Caco-2 (cell line): ENCODE measurements at regions not wholly inside any gene's neighbourhood (a gene's known extent, or its start where the extent isn't known, plus 50 kb on each side); places are given as distances from the start of the nearest gene placed in this dataset.

Source experiments
- BruUV-seq: library from RNA; stranded (reverse); fragments of 400-500 nt; replicated peaks from 2 replicates; lab custom pipeline; 2021; lab: Mats Ljungman, UMichigan
- CTCF ChIA-PET: fragments of 300-600 bp; sonication (Branson Sonifier 250); formaldehyde crosslinking; loops from one replicate; lab custom pipeline; 2022; ENCODE audit warnings: antibody characterized with exemption; lab: Charles Lee
- POLR2A ChIA-PET: fragments of 300-600 bp; sonication (Branson Sonifier 250); formaldehyde crosslinking; loops from one replicate; lab custom pipeline; 2022; ENCODE audit warnings: antibody characterized with exemption; lab: Charles Lee
- DNase-seq, 2 experiments: peaks; one replicate each; pipeline versions ENCODE4 v3.0.0 to v3.0.0-alpha.2; 2020 to 2022
- H3K27me3 ChIP-seq: replicated peaks from 2 replicates; pipeline ENCODE4 v1.6.0; 2011; ENCODE audit warnings: low read length; ENCODE audit not compliant: control insufficient read depth, insufficient read depth
- H3K36me3 ChIP-seq: 2 replicates; pipeline ENCODE4 v1.5.1; 2011; ENCODE audit warnings: low read length; ENCODE audit not compliant: control insufficient read depth, insufficient read depth
- H3K4me1 ChIP-seq: fragments of 250-450 bp; sonication (Bioruptor Pico); 2 replicates; pipeline ENCODE4 v1.5.1; 2020; ENCODE audit warnings: mild to moderate bottlenecking
- H3K4me3 ChIP-seq: 2 replicates; pipeline ENCODE4 v1.5.1; 2011; ENCODE audit warnings: low read depth, mild to moderate bottlenecking, control low read depth, low read length
- H3K9me3 ChIP-seq: fragments of 250-450 bp; sonication (Bioruptor Pico); 2 replicates; pipeline ENCODE4 v1.5.1; 2020; ENCODE audit warnings: mild to moderate bottlenecking, moderate library complexity
- H3K27ac Mint-ChIP-seq: one replicate; pipeline ENCODE4 v1.8.0; 2022; ENCODE audit warnings: mixed read lengths; ENCODE audit not compliant: unreplicated experiment
- H3K27me3 Mint-ChIP-seq: one replicate; pipeline ENCODE4 v1.8.0; 2022; ENCODE audit warnings: mixed read lengths; ENCODE audit not compliant: insufficient read depth, unreplicated experiment
- H3K36me3 Mint-ChIP-seq: one replicate; pipeline ENCODE4 v1.8.0; 2022; ENCODE audit warnings: mild to moderate bottlenecking, mixed read lengths; ENCODE audit not compliant: insufficient read depth, unreplicated experiment
- H3K4me1 Mint-ChIP-seq: one replicate; pipeline ENCODE4 v1.8.0; 2022; ENCODE audit warnings: low read depth, mixed read lengths; ENCODE audit not compliant: unreplicated experiment
- H3K4me3 Mint-ChIP-seq: one replicate; pipeline ENCODE4 v1.8.0; 2022; ENCODE audit warnings: mild to moderate bottlenecking, moderate library complexity, mixed read lengths; ENCODE audit not compliant: unreplicated experiment
- H3K9me3 Mint-ChIP-seq: one replicate; pipeline ENCODE4 v1.8.0; 2022; ENCODE audit warnings: mixed read lengths; ENCODE audit not compliant: unreplicated experiment
- intact Hi-C: fragments of 100-400 bp; cut with micrococcal nuclease; formaldehyde crosslinking; loops from one replicate; pipeline ENCODE4 v1.10.0; 2022; ENCODE audit not compliant: unreplicated experiment
- TF ChIP-seq, protein P1 (sequence below), 2 experiments: fragments of 200-600 bp in 1 of 2; IDR thresholded peaks; 1 replicate in 1 of 2; 2 replicates in 1 of 2; pipeline versions ENCODE4 v1.5.1 to v1.8.0; 2011 to 2022; ENCODE audit warnings: antibody characterized with exemption in 1 of 2, control low read depth in 1 of 2, inconsistent platforms in 1 of 2, low read depth in 1 of 2, low read length in 1 of 2, mild to moderate bottlenecking in 1 of 2, moderate library complexity in 1 of 2; ENCODE audit not compliant: insufficient read depth in 1 of 2, severe bottlenecking in 1 of 2, unreplicated experiment in 1 of 2

DNA sequence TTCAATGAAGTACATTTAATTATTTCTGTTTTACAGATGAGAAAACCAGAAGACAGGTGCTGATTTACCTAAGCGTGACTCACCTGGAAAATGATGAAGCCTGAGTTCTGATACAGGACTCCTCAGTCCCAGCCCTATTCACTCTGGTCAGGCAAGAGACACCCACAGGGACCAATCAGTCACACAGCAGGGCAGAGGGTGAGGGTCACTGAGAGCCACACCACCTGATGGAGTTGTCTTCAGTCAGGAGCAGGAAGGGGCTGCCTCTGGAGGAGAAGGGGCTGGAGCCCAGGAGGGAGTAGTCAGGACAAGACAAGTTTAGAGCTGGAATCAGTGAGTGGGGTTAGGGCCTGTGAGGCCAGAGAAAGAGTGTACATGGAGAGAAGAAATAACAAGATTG lies 251.2 kb upstream of the MOCS1 start:
- Histone ChIP-seq H3K36me3 (no peaks in the 10 kb centered on the region), H3K4me1 (no peaks in the 10 kb centered on the region), H3K4me3 (no peak overlapping the region), H3K9me3 (peaks cover 9% of the 10 kb centered on the region; the same call in 1 of the 2 replicates), H3K27me3 (no peaks in the 10 kb centered on the region; the same call in 1 of the 2 replicates)
- DNase-seq = no peak
- intact Hi-C loops = no loop called here
- Mint-ChIP-seq H3K4me1 (no peaks in the 10 kb centered on the region), H3K27me3 (peaks cover 5% of the 10 kb centered on the region), H3K36me3 (no peaks in the 10 kb centered on the region), H3K4me3 (no peak overlapping the region), H3K27ac (no peak overlapping the region), H3K9me3 (peaks cover 44% of the 10 kb centered on the region)
- no TSS peak for BruUV-seq
- ChIA-PET CTCF (no interaction called here), POLR2A (no interaction called here)
- TF ChIP-seq, protein P1, sequence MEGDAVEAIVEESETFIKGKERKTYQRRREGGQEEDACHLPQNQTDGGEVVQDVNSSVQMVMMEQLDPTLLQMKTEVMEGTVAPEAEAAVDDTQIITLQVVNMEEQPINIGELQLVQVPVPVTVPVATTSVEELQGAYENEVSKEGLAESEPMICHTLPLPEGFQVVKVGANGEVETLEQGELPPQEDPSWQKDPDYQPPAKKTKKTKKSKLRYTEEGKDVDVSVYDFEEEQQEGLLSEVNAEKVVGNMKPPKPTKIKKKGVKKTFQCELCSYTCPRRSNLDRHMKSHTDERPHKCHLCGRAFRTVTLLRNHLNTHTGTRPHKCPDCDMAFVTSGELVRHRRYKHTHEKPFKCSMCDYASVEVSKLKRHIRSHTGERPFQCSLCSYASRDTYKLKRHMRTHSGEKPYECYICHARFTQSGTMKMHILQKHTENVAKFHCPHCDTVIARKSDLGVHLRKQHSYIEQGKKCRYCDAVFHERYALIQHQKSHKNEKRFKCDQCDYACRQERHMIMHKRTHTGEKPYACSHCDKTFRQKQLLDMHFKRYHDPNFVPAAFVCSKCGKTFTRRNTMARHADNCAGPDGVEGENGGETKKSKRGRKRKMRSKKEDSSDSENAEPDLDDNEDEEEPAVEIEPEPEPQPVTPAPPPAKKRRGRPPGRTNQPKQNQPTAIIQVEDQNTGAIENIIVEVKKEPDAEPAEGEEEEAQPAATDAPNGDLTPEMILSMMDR (IDR thresholded peaks at IDR 0.05; ENCODE audit: insufficient read depth in 1 of 2, low read depth in 1 of 2, low read length in 1 of 2, severe bottlenecking in 1 of 2, unreplicated experiment in 1 of 2) = no peak

DNA sequence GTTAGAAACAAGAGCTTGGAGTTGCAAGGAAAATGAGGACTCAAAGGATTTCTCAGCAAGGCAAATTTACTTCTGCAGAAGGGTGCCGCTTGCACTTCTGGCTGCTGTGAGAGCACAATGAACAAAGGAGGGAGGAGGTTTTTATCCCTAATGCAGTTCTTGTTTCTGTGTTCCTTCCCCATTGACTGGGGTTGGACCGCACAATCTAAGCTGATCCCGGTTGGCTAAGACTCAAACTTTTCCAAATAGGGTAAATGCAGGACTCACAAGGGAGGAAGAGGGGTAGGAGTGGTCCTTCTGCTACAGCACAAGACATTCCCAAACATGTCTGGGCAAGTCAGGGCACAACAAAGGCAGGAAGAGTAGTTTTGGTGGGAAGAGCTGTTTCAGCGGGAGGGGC lies 249.6 kb upstream of the MOCS1 start:
- Mint-ChIP-seq H3K27ac (no peak overlapping the region), H3K36me3 (no peaks in the 10 kb centered on the region), H3K9me3 (peaks cover 44% of the 10 kb centered on the region), H3K4me1 (no peaks in the 10 kb centered on the region), H3K27me3 (peaks cover 5% of the 10 kb centered on the region), H3K4me3 (no peak overlapping the region)
- no peak for DNase-seq
- intact Hi-C loops = no loop called here
- ChIA-PET CTCF (no interaction called here), POLR2A (no interaction called here)
- BruUV-seq = no TSS peak
- H3K9me3 ChIP-seq = peaks cover 9% of the 10 kb centered on the region; the same call in 1 of the 2 replicates
- H3K4me3 ChIP-seq = no peak overlapping the region
- no peaks in the 10 kb centered on the region for H3K27me3 ChIP-seq
- H3K36me3 ChIP-seq = no peaks in the 10 kb centered on the region
- no peaks in the 10 kb centered on the region for H3K4me1 ChIP-seq
- TF ChIP-seq, protein P1 (IDR thresholded peaks at IDR 0.05; ENCODE audit: insufficient read depth in 1 of 2, low read depth in 1 of 2, low read length in 1 of 2, severe bottlenecking in 1 of 2, unreplicated experiment in 1 of 2) = no peak

DNA sequence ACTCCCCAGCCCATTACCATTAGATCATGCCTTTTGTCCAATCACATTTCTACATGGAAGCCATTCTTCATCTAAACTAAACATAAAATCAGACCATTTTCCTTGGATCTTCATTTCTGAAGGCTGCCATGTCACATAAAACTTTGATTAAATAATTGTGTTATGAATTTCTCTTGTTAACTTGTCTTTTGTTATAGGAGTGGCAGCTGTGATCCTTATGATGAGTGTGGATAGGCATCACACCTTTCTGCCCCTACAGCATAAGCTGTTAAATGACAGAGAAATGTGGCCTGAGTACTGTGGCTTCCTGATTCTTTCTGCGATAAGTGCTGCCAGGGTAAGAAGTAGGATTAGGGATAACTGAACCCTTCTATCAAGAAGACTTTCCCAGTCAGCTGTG lies 247.1 kb upstream of the MOCS1 start:
- Histone ChIP-seq H3K9me3 (peaks cover 9% of the 10 kb centered on the region; the same call in 1 of the 2 replicates), H3K4me3 (no peak overlapping the region), H3K36me3 (no peaks in the 10 kb centered on the region), H3K27me3 (no peaks in the 10 kb centered on the region), H3K4me1 (no peaks in the 10 kb centered on the region)
- H3K4me1 Mint-ChIP-seq = no peaks in the 10 kb centered on the region
- peaks cover 25% of the 10 kb centered on the region for H3K9me3 Mint-ChIP-seq
- BruUV-seq = no TSS peak
- H3K27me3 Mint-ChIP-seq = peaks cover 10% of the 10 kb centered on the region
- H3K36me3 Mint-ChIP-seq = no peaks in the 10 kb centered on the region
- POLR2A ChIA-PET = no interaction called here
- intact Hi-C loops = no loop called here
- CTCF ChIA-PET = no interaction called here
- no peak overlapping the region for H3K4me3 Mint-ChIP-seq
- DNase-seq = no peak
- no peak overlapping the region for H3K27ac Mint-ChIP-seq
- TF ChIP-seq, protein P1 (IDR thresholded peaks at IDR 0.05; ENCODE audit: insufficient read depth in 1 of 2, low read depth in 1 of 2, low read length in 1 of 2, severe bottlenecking in 1 of 2, unreplicated experiment in 1 of 2) = no peak
